OCI-LY7 (cell line): ENCODE measurements at regions not wholly inside any gene's neighbourhood (a gene's known extent, or its start where the extent isn't known, plus 50 kb on each side); places are given as distances from the start of the nearest gene placed in this dataset.

ENCODE experiments used
- EZH2phosphoT487 ChIP-seq: fragments of 200-600 bp; sonication (generic); IDR thresholded peaks from 2 replicates; pipeline ENCODE4 v1.6.1; 2018; ENCODE audit warnings: low read depth, borderline replicate concordance, mild to moderate bottlenecking, mixed run types, antibody characterized with exemption, low read length, moderate library complexity, mixed read lengths
- TF ChIP-seq, protein P1 (sequence below): fragments of 200-600 bp; sonication (generic); conservative IDR thresholded peaks from 2 replicates; pipeline ENCODE4 v1.5.1; 2014; ENCODE audit warnings: mild to moderate bottlenecking, antibody characterized with exemption, low read length, moderate library complexity, mixed read lengths

DNA sequence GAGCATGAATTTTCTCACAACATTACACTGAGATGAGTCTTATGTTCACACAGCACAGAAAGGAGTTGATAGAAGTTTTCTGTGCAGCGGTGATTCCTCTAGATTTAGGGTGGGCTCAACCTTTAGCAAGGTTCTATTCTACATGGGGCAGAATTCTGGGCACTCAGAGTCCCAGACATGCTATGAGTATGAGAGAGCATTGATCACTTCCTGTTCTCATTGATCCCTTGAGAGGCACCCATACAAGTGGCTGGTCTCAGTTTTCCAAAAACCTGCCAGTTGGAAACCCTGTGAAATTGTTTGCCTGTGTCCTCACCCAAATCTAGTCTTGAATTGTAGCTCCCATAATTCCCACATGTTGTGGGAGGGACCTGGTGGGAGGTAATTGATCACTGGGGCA lies 112.5 kb upstream of the NR2F2 start:
- TF ChIP-seq, protein P1, sequence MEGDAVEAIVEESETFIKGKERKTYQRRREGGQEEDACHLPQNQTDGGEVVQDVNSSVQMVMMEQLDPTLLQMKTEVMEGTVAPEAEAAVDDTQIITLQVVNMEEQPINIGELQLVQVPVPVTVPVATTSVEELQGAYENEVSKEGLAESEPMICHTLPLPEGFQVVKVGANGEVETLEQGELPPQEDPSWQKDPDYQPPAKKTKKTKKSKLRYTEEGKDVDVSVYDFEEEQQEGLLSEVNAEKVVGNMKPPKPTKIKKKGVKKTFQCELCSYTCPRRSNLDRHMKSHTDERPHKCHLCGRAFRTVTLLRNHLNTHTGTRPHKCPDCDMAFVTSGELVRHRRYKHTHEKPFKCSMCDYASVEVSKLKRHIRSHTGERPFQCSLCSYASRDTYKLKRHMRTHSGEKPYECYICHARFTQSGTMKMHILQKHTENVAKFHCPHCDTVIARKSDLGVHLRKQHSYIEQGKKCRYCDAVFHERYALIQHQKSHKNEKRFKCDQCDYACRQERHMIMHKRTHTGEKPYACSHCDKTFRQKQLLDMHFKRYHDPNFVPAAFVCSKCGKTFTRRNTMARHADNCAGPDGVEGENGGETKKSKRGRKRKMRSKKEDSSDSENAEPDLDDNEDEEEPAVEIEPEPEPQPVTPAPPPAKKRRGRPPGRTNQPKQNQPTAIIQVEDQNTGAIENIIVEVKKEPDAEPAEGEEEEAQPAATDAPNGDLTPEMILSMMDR, result no peak
- no peak for TF ChIP-seq EZH2phosphoT487
